Spleen (tissue), 7 donors: ENCODE measurements at regions not wholly inside any gene's neighbourhood (a gene's known extent, or its start where the extent isn't known, plus 50 kb on each side); places are given as distances from the start of the nearest gene placed in this dataset.

ENCODE experiments used
- CTCF ChIP-seq, 11 experiments: fragments of 200-600 bp in 7 of 11; fragments of 450-650 bp in 4 of 11; sonication (generic) in 4 of 11; IDR thresholded peaks in 8 of 11; conservative IDR thresholded peaks in 3 of 11; 1 replicate in 7 of 11; 2 replicates in 4 of 11; pipeline versions ENCODE4 v1.4.0 to v1.8.0; 2016 to 2021; ENCODE audit warnings: antibody characterized with exemption in 11 of 11, inconsistent platforms in 4 of 11, mild to moderate bottlenecking in 1 of 11
- POLR2A ChIP-seq, 3 donors: fragments of 450-650 bp; IDR thresholded peaks; one replicate each; pipeline ENCODE4 v1.5.1; 2017; ENCODE audit warnings: antibody characterized with exemption in 3 of 3, mild to moderate bottlenecking in 1 of 3
- POLR2AphosphoS5 ChIP-seq, 3 donors: sonication (generic); formaldehyde crosslinking; IDR thresholded peaks; one replicate each; pipeline ENCODE4 v1.5.1; 2017; ENCODE audit warnings: antibody characterized with exemption in 3 of 3
- donor health status: DM: no; HTN: no; CAD: no; lungs with moderate emphysema.
- donor health status: DM: no; HTN: no; CAD: no.
- donor health status: DM: no; HTN: no; CAD: no.

GRCh38 chr3:171949554-171949953 is 89.8 kb upstream of the FNDC3B start:
- no peak for TF ChIP-seq CTCF (IDR thresholded peaks at IDR 0.05 in 8 of 11, conservative IDR thresholded peaks at IDR 0.05 in 3 of 11)
- no peak for TF ChIP-seq POLR2A (IDR thresholded peaks at IDR 0.05)
- TF ChIP-seq POLR2AphosphoS5 (IDR thresholded peaks at IDR 0.05): no peak
